HG02571 (cell line): ENCODE measurements at regions not wholly inside any gene's neighbourhood (a gene's known extent, or its start where the extent isn't known, plus 50 kb on each side); places are given as distances from the start of the nearest gene placed in this dataset.

Source experiments
- ATAC-seq: cut with Tn5 transposase; IDR thresholded peaks from one replicate; pipeline ENCODE4 v1.9.1; 2021; ENCODE audit warnings: mild to moderate bottlenecking, moderate library complexity; ENCODE audit not compliant: unreplicated experiment

- ATAC-seq, result no peak
These were observed 707.8 kb upstream of the LMCD1 start for GRCh38 chr3:7793786-7794185.

DNA sequence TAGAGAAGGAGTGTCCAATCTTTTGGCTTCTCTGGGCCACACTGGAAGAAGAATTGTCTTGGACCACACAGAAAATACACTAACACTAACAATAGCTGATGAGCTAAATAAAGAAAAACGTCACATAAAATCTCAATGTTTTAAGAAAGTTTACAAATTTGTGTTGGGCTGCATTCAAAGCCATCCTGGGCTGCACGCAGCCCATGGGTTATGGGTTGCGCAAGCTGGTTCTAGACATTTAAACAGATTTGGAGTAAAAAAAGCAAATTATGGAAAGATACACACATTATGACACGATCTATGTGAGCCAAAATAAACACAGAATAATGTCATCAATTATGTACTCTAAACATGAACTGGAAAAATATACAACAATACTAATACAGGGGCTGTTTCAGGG, 703.3 kb upstream of the LMCD1 start:
- ATAC-seq, result no peak

DNA sequence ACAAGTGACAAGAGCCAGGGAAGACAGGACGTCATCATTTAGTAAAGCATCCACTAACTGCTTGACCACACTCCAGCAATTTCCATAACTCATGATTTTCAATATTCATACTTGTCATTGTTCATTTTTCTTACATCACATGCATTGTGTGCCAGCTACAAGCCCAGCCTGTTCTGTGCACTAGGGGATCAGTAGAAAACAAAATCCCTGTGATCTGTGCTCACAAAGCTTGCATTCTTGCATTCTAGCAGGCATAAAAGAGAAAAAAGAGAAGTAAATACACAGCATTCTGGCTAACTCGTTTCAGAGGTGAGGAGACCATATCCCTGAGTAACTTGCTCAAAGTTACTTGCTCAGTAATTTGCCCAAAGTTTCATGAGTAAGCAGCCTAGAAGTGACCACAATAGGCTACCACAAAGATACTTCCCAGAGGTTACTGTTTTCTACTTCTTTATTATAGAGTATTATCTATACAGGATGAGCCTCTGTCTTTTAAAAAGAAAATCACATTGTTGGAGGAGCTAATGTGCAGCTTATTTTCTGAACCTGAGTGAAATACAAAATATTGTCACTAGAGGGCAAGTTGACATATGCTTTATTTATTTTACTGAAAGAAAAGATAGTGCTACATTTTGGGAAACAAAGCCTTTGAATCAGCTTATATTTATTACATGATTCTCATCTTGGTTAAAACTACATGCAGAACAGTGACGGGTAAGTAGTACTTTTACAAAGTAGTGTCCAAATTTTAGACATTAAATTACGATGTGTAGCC, 701.4 kb upstream of the LMCD1 start:
- ATAC-seq, result no peak

DNA sequence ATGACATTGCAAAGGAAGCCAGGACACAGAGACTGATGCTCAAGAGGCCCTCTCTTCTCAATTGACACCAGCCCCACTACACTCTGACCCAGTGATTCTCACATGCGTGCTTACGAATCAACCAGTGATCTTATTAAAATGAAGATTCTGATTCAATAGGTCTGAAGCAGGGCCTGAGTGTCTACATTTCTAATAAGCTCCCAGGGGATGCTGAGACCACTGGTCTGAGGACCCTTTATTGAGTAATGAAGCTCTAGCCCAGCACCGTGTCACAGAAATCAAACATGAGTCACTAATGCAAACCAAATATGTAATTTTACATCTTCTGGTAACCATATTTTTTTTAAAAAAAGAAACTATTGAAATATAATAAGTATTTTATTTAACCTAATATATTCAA, 689.1 kb upstream of the LMCD1 start:
- ATAC-seq, result no peak

DNA sequence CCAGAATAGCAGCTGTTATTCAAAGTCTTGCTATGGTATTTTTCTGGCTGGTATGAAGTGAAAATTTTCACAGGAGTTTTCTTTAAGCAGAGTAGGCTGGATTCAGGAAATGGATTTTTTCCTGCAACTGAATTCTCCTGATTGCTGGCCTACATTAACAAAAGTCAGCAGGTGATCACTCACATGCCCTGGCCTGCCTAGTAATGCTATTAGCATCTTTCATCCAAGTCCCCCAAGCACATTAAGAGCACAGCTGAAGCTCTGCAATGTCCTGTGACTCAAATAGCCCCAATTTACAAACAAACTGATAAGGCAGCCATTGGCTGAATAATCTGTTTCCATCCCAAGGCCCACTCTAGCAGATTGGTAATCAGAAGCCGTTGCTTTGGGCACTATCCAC, 688.3 kb upstream of the LMCD1 start:
- no peak for ATAC-seq

- ATAC-seq, result no peak
These were observed 684.4 kb upstream of the LMCD1 start for GRCh38 chr3:7817239-7817638.

DNA sequence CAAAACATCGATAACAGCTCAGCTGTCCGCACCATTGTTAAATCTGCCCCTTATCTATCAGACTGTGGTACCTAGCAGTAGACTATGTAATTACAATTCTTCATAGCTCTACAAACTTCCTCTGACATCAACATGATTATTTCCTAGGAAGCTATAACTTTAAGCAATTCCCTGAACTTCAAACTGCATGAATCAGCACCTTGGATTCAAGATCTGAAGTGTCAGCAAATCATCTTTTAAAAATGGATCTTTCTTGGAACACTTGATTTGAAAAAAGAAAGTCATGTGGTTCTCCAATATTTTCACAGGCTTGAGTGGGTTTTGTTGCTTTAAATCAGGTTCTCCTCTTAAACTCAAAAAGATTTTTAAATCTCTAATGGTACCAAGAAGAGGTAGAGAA, 680.7 kb upstream of the LMCD1 start:
- no peak for ATAC-seq

- ATAC-seq, result no peak
These were observed 679.8 kb upstream of the LMCD1 start for GRCh38 chr3:7821858-7822257.

DNA sequence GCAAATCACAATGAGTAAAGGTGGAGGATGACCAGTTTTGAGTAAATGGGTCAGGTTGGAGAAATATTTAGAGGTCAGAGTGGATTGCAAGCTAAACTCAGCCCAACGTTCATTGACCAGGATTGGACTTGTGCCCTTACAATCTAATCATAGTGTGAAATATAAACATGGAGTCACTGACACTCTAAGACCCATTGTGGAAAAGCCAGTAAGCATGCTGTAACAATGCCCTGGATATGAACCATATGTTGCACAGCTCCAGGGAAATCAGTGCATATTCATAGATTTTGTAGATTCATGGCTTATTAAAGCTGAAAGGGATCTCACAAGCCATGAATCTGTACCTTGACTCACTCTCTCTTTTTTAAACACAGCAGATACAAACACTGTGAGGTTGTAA, 660.2 kb upstream of the LMCD1 start:
- ATAC-seq, result no peak

- ATAC-seq, result no peak
These were observed 658.2 kb upstream of the LMCD1 start for GRCh38 chr3:7843441-7843840.

GRCh38 chr3:7847021-7847420, 654.6 kb upstream of the LMCD1 start:
- ATAC-seq, result no peak

DNA sequence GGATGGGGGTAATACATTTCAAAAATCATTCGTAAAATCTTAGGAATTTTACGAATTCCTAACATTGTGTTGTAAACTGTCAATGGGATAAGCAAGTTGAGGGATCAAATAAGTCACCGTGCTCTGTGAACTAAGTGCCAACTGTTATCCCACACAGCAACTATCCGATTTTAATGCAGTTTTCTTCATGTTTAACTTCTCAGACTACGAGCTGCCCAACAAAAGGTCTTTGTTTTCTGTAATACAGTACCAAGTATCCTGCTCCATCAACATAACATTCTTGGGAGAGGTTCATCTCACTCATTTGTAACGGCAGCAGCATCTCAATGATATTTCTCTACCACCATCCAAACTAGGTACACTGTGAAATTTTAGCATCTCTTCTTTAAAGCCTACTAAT, 654.1 kb upstream of the LMCD1 start:
- ATAC-seq, result no peak

- ATAC-seq, result no peak
These were observed 647.4 kb upstream of the LMCD1 start for GRCh38 chr3:7854266-7854665.

GRCh38 chr3:7854721-7855120, 646.9 kb upstream of the LMCD1 start:
- no peak for ATAC-seq

DNA sequence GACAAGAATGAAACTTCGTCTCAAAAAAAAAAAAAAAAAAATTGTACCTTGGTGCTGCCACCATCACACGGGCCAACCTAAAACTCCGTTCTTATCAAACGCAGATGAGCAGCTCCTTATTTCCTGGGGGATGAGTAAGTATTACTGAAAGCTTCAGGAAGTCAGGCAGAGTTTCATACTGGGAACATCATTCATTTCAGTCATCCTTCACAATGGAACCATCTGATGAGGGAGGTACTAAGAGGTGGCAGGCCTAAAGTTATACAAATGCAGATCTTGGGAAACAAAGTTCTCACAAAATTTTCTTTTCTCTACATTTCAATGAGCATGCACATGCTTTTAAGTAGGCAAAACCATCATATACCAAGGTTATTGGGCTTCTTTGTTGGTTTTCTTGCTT, 636.0 kb upstream of the LMCD1 start:
- no peak for ATAC-seq

DNA sequence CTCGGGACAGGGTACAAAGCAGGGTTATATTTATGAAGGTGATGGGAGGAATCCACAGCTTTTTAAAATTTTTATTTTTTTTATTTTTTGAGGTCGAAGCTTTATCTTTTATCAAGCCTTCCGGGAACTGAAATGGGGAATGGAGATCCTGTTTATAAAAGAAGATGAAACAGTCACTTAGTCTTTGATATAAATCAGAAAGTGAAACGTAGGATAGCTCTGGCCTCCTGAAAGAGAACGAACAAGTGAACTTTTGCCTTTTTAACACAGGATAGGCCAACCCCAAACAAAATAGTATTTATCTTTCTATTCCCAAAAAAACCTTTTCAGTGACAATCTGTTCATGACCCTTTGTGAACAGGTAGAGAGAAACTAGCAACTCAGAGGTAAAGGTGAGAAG, 634.0 kb upstream of the LMCD1 start:
- no peak for ATAC-seq

GRCh38 chr3:7871003-7871560, 630.5 kb upstream of the LMCD1 start:
- no peak for ATAC-seq

DNA sequence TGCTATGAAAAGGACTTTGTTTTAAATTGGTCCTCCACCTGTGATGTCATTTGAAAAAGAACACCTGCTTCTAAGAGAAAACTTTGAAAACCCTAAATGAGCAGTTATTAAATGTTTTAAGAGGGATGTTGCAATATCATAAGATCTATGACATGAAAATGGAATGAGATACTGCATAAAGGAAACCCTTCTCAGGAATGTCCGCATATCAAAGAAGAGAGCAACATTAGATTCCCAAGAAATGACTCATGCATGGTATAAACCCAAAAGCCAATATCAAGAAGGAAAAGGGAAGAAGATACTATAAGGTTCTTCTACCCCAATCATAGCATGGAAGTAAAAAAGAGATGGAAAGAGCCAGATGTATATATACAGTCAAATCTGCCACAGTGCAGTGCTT, 627.5 kb upstream of the LMCD1 start:
- ATAC-seq, result no peak

DNA sequence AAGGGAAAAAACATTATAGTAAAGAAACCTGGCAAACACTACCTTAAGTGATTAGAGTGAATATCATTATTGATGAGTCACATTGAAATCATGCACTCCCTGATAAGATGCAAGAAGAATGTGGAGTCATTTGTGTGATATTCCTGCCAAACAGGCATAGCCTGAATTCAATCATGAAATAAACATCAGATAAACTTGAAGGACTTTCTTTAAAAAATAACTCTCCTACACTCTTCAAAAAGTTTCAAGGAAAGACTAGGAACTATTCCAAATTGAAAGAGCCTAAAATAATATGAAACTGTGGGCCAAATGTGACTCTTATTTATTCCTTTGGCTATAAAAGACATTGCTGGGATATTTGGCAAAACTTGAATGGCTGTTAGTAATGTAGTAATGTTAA, 625.7 kb upstream of the LMCD1 start:
- ATAC-seq, result no peak

DNA sequence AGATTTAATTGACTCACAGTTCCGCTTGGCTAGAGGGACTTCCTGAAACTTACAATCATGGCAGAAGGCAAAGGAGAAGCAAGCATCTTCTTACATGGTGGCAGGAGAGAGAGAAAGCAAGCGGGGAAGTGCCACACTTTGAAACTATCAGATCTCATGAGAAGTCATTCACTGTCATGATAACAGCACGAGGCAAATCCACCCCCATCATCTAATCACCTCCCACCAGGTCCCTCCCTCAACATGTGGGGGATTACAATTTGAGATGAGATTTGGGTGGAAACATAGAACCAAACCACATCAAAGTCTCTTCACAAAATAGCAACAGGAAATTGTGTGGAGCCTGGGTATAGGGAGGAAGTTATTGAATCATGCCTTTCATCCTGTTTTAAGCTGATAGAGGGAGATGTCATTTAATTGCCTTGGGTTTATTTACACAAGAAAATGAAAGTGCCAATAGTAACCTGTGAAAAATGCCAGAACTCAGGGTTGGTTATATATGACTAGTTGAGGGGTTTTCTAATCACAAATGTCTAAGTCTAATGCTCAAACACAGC, 624.8 kb upstream of the LMCD1 start:
- no peak for ATAC-seq

GRCh38 chr3:7877312-7877711, 624.3 kb upstream of the LMCD1 start:
- ATAC-seq, result no peak

DNA sequence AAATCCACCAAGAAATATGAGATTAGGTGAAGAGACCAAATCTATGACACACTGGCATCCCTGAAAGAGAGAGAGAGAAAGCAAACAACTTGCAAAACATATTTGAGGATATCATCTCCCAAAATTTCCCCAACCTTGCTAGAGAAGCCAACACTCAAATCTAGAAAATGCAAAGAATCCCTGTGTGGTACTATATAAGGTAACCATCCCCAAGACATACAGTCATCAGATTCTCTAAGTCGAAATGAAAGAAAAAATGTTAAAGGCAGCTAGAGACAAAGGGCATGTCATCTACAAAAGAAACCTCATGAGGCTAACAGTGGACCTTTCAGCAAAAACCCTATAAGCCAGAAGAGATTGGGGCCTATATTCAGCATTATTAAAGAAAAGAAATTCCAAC, 622.1 kb upstream of the LMCD1 start:
- no peak for ATAC-seq

DNA sequence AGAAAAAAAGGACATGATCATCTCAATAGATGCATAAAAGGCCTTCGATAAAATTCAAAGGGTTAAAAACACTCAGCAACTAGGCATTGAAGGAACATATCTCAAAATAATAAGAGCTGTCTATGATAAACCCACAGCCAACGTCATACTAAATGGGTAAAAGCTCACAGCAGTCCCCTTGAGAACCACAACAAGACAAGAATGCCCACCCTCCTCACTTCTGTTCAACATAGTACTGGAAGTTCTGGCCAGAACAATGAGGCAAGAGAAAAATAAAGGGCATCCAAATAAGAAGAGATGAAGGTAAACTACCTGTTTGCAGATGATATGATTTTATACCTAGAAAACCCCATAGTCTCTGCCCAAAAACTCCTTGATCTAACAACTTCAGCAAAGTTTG, 619.7 kb upstream of the LMCD1 start:
- ATAC-seq, result no peak
